B cell (primary cell): ENCODE measurements at regions not wholly inside any gene's neighbourhood (a gene's known extent, or its start where the extent isn't known, plus 50 kb on each side); places are given as distances from the start of the nearest gene placed in this dataset.

Experiments used
- ATAC-seq: fragments of 200-7000 bp; cut with Tn5 transposase; one replicate; pipeline ENCODE4 v1.10.0; 2021; ENCODE audit warnings: low read depth, mild to moderate bottlenecking, moderate number of reproducible peaks, moderate library complexity
- CTCF ChIA-PET: fragments of 350-600 bp; sonication (Branson Sonifier 250); formaldehyde crosslinking; loops from one replicate; lab custom pipeline; 2021; ENCODE audit warnings: antibody characterized with exemption, inconsistent platforms; lab: Charles Lee
- POLR2A ChIA-PET: fragments of 350-600 bp; sonication (Branson Sonifier 250); formaldehyde crosslinking; loops from one replicate; lab custom pipeline; 2021; ENCODE audit warnings: antibody characterized with exemption; lab: Charles Lee
- DNase-seq: peaks from one replicate; pipeline ENCODE4 v3.0.0; 2013
- H2AFZ ChIP-seq: 2 replicates; pipeline ENCODE4 v1.6.1; 2012; ENCODE audit warnings: mild to moderate bottlenecking, low read depth, low read length; ENCODE audit not compliant: insufficient read depth, poor library complexity, severe bottlenecking
- H3K27ac ChIP-seq, 2 donors: 1 replicate in 1 of 2; 2 replicates in 1 of 2; pipeline ENCODE4 v1.5.1; 2012 to 2013; ENCODE audit warnings: low read length in 2 of 2, mild to moderate bottlenecking in 2 of 2, moderate library complexity in 1 of 2
- H3K27me3 ChIP-seq, 4 experiments: fragments of 200-600 bp in 1 of 4; sonication (generic) in 1 of 4; replicated peaks in 1 of 4; 1 replicate in 2 of 4; 2 replicates in 2 of 4; pipeline versions ENCODE4 v1.6.1 to v1.7.0; 2013 to 2016; ENCODE audit warnings: low read length in 3 of 4, mild to moderate bottlenecking in 2 of 4, mixed read lengths in 1 of 4, moderate library complexity in 1 of 4; ENCODE audit not compliant: insufficient read depth in 4 of 4, control insufficient read depth in 3 of 4; ENCODE audit errors: control extremely low read depth in 1 of 4
- H3K36me3 ChIP-seq, 2 experiments: replicated peaks in 1 of 2; 1 replicate in 1 of 2; 2 replicates in 1 of 2; pipeline versions ENCODE4 v1.6.1 to v1.7.1; 2013; ENCODE audit warnings: low read length in 1 of 2; ENCODE audit not compliant: insufficient read depth in 2 of 2, control insufficient read depth in 1 of 2; ENCODE audit errors: control extremely low read depth in 1 of 2, extremely low read depth in 1 of 2
- H3K4me1 ChIP-seq, 2 donors: fragments of 200-600 bp in 1 of 2; sonication (generic) in 1 of 2; 1 replicate in 1 of 2; 2 replicates in 1 of 2; pipeline versions ENCODE4 v1.5.1 to v1.6.1; 2013 to 2017; ENCODE audit warnings: low read length in 2 of 2; ENCODE audit not compliant: control insufficient read depth in 2 of 2, insufficient read depth in 2 of 2
- H3K4me2 ChIP-seq: replicated peaks from 2 replicates; pipeline ENCODE3; 2012; ENCODE audit warnings: mild to moderate bottlenecking, low read depth, low read length; ENCODE audit not compliant: poor library complexity, severe bottlenecking
- H3K4me3 ChIP-seq, 5 experiments: fragments of 200-600 bp in 1 of 5; sonication (generic) in 1 of 5; 1 replicate in 3 of 5; 2 replicates in 2 of 5; pipeline versions ENCODE4 v1.5.1 to v1.7.0; 2011 to 2016; ENCODE audit warnings: low read length in 4 of 5, mild to moderate bottlenecking in 4 of 5, low read depth in 2 of 5, control low read depth in 1 of 5, moderate library complexity in 1 of 5; ENCODE audit not compliant: insufficient read depth in 1 of 5; ENCODE audit errors: control extremely low read depth in 1 of 5, extremely low read depth in 1 of 5
- H3K79me2 ChIP-seq: fragments of 200-600 bp; sonication (generic); one replicate; pipeline ENCODE4 v1.6.0; 2016; ENCODE audit warnings: low read length; ENCODE audit not compliant: control insufficient read depth, insufficient read depth
- H3K9ac ChIP-seq: fragments of 200-600 bp; sonication (generic); 2 replicates; pipeline ENCODE4 v1.6.1; 2017; ENCODE audit warnings: mild to moderate bottlenecking, low read length, moderate library complexity
- H3K9me3 ChIP-seq, 3 donors: one replicate each; pipeline versions ENCODE4 v1.6.1 to v1.7.1; 2013; ENCODE audit warnings: low read length in 2 of 3; ENCODE audit not compliant: control insufficient read depth in 2 of 3, insufficient read depth in 1 of 3; ENCODE audit errors: control extremely low read depth in 1 of 3
- H4K20me1 ChIP-seq: 2 replicates; pipeline ENCODE4 v1.6.0; 2012; ENCODE audit warnings: mild to moderate bottlenecking, low read length; ENCODE audit not compliant: insufficient read depth, control insufficient read depth, poor library complexity, severe bottlenecking
- H3K27ac Mint-ChIP-seq: one replicate; pipeline ENCODE4 v1.8.0; 2021; ENCODE audit warnings: mixed read lengths
- H3K27me3 Mint-ChIP-seq: one replicate; pipeline ENCODE4 v1.8.0; 2021; ENCODE audit warnings: mixed read lengths
- H3K4me1 Mint-ChIP-seq: one replicate; pipeline ENCODE4 v1.8.0; 2021; ENCODE audit warnings: mixed read lengths
- H3K4me3 Mint-ChIP-seq: one replicate; pipeline ENCODE4 v1.8.0; 2021; ENCODE audit warnings: mixed read lengths
- H3K9me3 Mint-ChIP-seq: one replicate; pipeline ENCODE4 v1.8.0; 2022; ENCODE audit warnings: mixed read lengths; ENCODE audit not compliant: insufficient read depth
- EZH2 ChIP-seq: IDR thresholded peaks from 2 replicates; pipeline ENCODE4 v1.6.1; 2012; ENCODE audit warnings: borderline replicate concordance, low read depth, mild to moderate bottlenecking, moderate library complexity, low read length; ENCODE audit not compliant: insufficient read depth, poor library complexity, severe bottlenecking
- WGBS: methylation state at CpG from one replicate; pipeline ENCODE4 v1.1.5; 2013; ENCODE audit warnings: missing lambda C conversion rate; ENCODE audit not compliant: insufficient coverage; 5-methylcytosine and 5-hydroxymethylcytosine counted together
- intact Hi-C: fragments of 100-400 bp; cut with micrococcal nuclease; formaldehyde crosslinking; loops from one replicate; pipeline ENCODE4 v1.10.0; 2022
- TF ChIP-seq, protein P1 (sequence below): fragments of 200-600 bp; IDR thresholded peaks from one replicate; pipeline ENCODE4 v1.8.0; 2022; ENCODE audit warnings: antibody characterized with exemption, mild to moderate bottlenecking

DNA sequence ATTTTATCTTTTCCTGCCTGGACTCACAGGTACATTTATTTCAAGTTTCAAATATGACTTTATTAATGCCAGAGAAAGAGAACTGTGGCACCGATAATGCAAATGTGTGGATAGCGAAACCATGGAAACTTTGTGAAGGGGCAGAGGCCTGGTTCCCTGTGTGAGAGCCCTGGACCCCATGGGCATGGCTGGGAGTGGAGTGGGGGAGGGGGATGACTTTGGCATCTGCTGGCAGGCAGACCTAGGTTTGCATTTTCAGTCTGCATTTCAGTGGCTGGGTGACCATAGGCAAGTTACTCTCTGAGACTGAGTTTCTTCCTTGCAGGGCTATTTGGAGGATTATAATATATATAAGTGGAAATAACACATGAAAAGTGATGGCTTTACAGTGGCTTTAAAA, 163.8 kb upstream of the TMTC4 start:
- TF ChIP-seq EZH2, result no peak
- TF ChIP-seq, protein P1, sequence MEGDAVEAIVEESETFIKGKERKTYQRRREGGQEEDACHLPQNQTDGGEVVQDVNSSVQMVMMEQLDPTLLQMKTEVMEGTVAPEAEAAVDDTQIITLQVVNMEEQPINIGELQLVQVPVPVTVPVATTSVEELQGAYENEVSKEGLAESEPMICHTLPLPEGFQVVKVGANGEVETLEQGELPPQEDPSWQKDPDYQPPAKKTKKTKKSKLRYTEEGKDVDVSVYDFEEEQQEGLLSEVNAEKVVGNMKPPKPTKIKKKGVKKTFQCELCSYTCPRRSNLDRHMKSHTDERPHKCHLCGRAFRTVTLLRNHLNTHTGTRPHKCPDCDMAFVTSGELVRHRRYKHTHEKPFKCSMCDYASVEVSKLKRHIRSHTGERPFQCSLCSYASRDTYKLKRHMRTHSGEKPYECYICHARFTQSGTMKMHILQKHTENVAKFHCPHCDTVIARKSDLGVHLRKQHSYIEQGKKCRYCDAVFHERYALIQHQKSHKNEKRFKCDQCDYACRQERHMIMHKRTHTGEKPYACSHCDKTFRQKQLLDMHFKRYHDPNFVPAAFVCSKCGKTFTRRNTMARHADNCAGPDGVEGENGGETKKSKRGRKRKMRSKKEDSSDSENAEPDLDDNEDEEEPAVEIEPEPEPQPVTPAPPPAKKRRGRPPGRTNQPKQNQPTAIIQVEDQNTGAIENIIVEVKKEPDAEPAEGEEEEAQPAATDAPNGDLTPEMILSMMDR, result no peak
- no peaks in the 10 kb centered on the region for H3K79me2 ChIP-seq
- no peak for ATAC-seq
- intact Hi-C loops, result no loop called here
- no peaks in the 10 kb centered on the region for H3K27me3 ChIP-seq
- 100% methylated on average over 2 of the region's 2 CpGs for WGBS
- H3K27me3 Mint-ChIP-seq, result no peaks in the 10 kb centered on the region
- H3K4me3 Mint-ChIP-seq, result no peak overlapping the region
- H3K4me3 ChIP-seq, result no peak overlapping the region
- H3K4me1 ChIP-seq, result no peaks in the 10 kb centered on the region
- H3K9ac ChIP-seq, result no peak overlapping the region
- H3K9me3 Mint-ChIP-seq, result no peaks in the 10 kb centered on the region
- no peaks in the 10 kb centered on the region for H4K20me1 ChIP-seq
- no peaks in the 10 kb centered on the region for H3K36me3 ChIP-seq
- no peak overlapping the region for H2AFZ ChIP-seq
- no peak overlapping the region for H3K4me2 ChIP-seq
- DNase-seq, result no peak
- H3K27ac ChIP-seq, result no peak overlapping the region
- H3K27ac Mint-ChIP-seq, result no peak overlapping the region
- peaks cover 0 to 11% (median 0%) of the 10 kb centered on the region in 3 donors for H3K9me3 ChIP-seq
- no peaks in the 10 kb centered on the region for H3K4me1 Mint-ChIP-seq
- ChIA-PET CTCF (no interaction called here), POLR2A (no interaction called here)

DNA sequence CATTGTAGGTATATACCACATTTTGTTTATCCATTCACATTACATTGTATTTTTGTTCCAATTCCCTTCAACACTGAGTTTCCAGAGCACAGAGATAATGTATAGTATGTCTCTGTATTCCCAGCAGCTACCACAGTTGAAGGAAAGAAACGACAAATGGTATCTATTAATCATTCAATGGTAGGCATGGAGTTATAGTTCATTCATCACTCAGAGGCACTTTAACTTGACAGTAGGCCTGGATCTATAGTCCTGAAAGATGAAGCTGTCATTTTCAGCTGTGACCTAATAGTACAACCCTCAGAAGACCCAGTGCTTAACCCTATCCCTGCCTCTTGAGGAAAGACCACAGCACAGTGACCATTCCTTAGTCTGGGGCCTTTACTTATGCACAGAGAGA, 163.0 kb upstream of the TMTC4 start:
- Histone ChIP-seq H3K27me3 (no peaks in the 10 kb centered on the region), H3K27ac (no peak overlapping the region), H3K9me3 (peaks cover 0 to 10% (median 0%) of the 10 kb centered on the region in 3 donors), H3K4me1 (no peaks in the 10 kb centered on the region), H2AFZ (no peak overlapping the region), H3K4me2 (no peak overlapping the region), H3K79me2 (no peaks in the 10 kb centered on the region), H3K36me3 (no peaks in the 10 kb centered on the region), H4K20me1 (no peaks in the 10 kb centered on the region), H3K9ac (no peak overlapping the region), H3K4me3 (no peak overlapping the region)
- ChIA-PET CTCF (no interaction called here), POLR2A (no interaction called here)
- Mint-ChIP-seq H3K4me1 (no peaks in the 10 kb centered on the region), H3K9me3 (no peaks in the 10 kb centered on the region), H3K27me3 (no peaks in the 10 kb centered on the region), H3K4me3 (no peak overlapping the region), H3K27ac (no peak overlapping the region)
- DNase-seq (no peak), ATAC-seq (no peak)
- TF ChIP-seq EZH2, result no peak
- TF ChIP-seq, protein P1, result no peak
- intact Hi-C loops, result no loop called here
- no CpG with 5 or more reads among the region's 1 CpG for WGBS
